ENCODE measurements at regions not wholly inside any gene's neighbourhood (a gene's known extent, or its start where the extent isn't known, plus 50 kb on each side); places are given as distances from the start of the nearest gene placed in this dataset.

DNA sequence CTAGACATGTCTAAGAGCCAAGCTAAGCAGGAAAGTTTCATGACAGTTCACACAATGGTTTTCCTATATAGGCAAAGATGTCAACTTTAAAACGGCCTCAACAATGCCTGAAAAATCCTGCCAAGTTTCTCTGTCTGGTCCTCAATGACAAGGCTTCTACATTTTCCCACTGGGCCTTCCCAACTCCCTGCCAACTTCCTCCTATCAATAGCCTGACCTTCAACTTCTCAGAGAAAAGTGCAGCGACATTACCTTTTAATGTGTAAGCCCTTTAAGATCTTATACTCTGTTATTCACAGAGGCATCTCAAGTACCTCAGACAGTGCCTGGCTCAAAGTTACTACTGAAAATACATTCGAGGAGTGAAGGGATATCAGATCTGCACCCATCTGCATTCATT, 56.2 kb upstream of the BTBD3 start:
- TF ChIP-seq, protein P1, sequence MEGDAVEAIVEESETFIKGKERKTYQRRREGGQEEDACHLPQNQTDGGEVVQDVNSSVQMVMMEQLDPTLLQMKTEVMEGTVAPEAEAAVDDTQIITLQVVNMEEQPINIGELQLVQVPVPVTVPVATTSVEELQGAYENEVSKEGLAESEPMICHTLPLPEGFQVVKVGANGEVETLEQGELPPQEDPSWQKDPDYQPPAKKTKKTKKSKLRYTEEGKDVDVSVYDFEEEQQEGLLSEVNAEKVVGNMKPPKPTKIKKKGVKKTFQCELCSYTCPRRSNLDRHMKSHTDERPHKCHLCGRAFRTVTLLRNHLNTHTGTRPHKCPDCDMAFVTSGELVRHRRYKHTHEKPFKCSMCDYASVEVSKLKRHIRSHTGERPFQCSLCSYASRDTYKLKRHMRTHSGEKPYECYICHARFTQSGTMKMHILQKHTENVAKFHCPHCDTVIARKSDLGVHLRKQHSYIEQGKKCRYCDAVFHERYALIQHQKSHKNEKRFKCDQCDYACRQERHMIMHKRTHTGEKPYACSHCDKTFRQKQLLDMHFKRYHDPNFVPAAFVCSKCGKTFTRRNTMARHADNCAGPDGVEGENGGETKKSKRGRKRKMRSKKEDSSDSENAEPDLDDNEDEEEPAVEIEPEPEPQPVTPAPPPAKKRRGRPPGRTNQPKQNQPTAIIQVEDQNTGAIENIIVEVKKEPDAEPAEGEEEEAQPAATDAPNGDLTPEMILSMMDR (IDR thresholded peaks at IDR 0.05; ENCODE audit: low read depth, low read length), result no peak
- no peak overlapping the region for H3K4me3 ChIP-seq (ENCODE audit: low read depth, low read length)
- in situ Hi-C loops (cut with HindIII; ENCODE audit: low sequenced_read_pairs), result no loop called here

GRCh38 chr20:11867291-11867919, 50.3 kb upstream of the BTBD3 start:
- no peak overlapping the region for H3K4me3 ChIP-seq (ENCODE audit: low read depth, low read length)
- in situ Hi-C loops (cut with HindIII; ENCODE audit: low sequenced_read_pairs), result no loop called here
- DNase-seq (ENCODE audit: low read depth, low spot score), result no peak
- TF ChIP-seq, protein P1 (IDR thresholded peaks at IDR 0.05; ENCODE audit: low read depth, low read length), result no peak

More for the DNA sequence above, 56.2 kb upstream of the BTBD3 start:
- DNase-seq (ENCODE audit: low read depth, low spot score), result no peak

Measured in astrocyte of the spinal cord (primary cell).